Upper lobe of left lung (tissue), 4 donors: ENCODE measurements at regions not wholly inside any gene's neighbourhood (a gene's known extent, or its start where the extent isn't known, plus 50 kb on each side); places are given as distances from the start of the nearest gene placed in this dataset.

Experiments
- CTCF ChIP-seq, 6 experiments: fragments of 450-650 bp in 4 of 6; fragments of 200-600 bp in 2 of 6; sonication (generic) in 2 of 6; IDR thresholded peaks; one replicate each; pipeline ENCODE4 v1.5.1; 2016 to 2019; ENCODE audit warnings: antibody characterized with exemption in 6 of 6
- EP300 ChIP-seq, 4 donors: sonication (generic); formaldehyde crosslinking; IDR thresholded peaks; one replicate each; pipeline ENCODE4 v1.5.1; 2017; ENCODE audit warnings: antibody characterized with exemption in 4 of 4, control low read depth in 2 of 4
- POLR2AphosphoS5 ChIP-seq, 2 donors: sonication (generic); formaldehyde crosslinking; IDR thresholded peaks; one replicate each; pipeline ENCODE4 v1.5.1; 2017; ENCODE audit warnings: antibody characterized with exemption in 2 of 2

- TF ChIP-seq POLR2AphosphoS5 (IDR thresholded peaks at IDR 0.05) = no peak
- no peak for TF ChIP-seq CTCF (IDR thresholded peaks at IDR 0.05)
- no peak for TF ChIP-seq EP300 (IDR thresholded peaks at IDR 0.05)
These were observed 374.7 kb downstream of the ADAMTS20 start for GRCh38 chr12:43177276-43177675.
